22Rv1 (cell line): ENCODE measurements at regions not wholly inside any gene's neighbourhood (a gene's known extent, or its start where the extent isn't known, plus 50 kb on each side); places are given as distances from the start of the nearest gene placed in this dataset.

ENCODE experiments used
- CTCF ChIP-seq: fragments of 450-650 bp; IDR thresholded peaks from 2 replicates; pipeline ENCODE4 v1.5.1; 2017; ENCODE audit warnings: mild to moderate bottlenecking
- ZFX ChIP-seq: fragments of 450-650 bp; IDR thresholded peaks from 2 replicates; pipeline ENCODE4 v1.6.1; 2017; ENCODE audit warnings: antibody characterized with exemption, borderline replicate concordance

GRCh38 chr6:40860443-40860842, 178.6 kb downstream of the UNC5CL start:
- no peak for TF ChIP-seq CTCF
- TF ChIP-seq ZFX: no peak
